ENCODE measurements at regions not wholly inside any gene's neighbourhood (a gene's known extent, or its start where the extent isn't known, plus 50 kb on each side); places are given as distances from the start of the nearest gene placed in this dataset.

DNA sequence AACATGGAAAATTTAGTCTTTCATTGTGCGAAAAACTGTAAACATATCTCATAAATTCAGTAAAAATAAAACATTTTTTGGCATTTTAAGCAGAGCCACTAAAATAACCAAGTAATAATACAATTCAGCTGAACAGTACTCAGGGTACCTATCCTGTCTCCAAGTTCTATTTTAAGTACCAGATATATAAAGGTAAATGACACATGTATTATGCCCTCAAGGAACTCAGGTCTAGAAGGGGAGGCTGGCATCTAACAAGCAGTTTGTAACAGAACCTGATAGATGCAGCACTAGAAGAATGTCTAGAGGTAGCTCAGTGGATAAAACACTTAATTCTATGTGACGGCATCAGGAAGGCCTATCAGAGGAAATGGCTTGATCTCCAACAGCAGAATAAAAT is 112.2 kb downstream of the CRPPA start:
- Histone ChIP-seq H3K27me3 (ENCODE audit: control insufficient read depth in 2 of 2, insufficient read depth in 2 of 2, low read length in 2 of 2) (no peaks in the 10 kb centered on the region), H3K9ac (ENCODE audit: insufficient read depth in 1 of 2, low read depth in 2 of 2, low read length in 2 of 2) (no peak overlapping the region), H3K4me2 (ENCODE audit: insufficient read depth, low read length) (no peak overlapping the region), H4K20me1 (replicated peaks; ENCODE audit: control insufficient read depth, insufficient read depth, low read length) (no peaks in the 10 kb centered on the region), H3K9me3 (replicated peaks; ENCODE audit: control insufficient read depth, insufficient read depth, low read depth, low read length) (no peaks in the 10 kb centered on the region), H3K9me1 (ENCODE audit: control insufficient read depth, insufficient read depth, low read length) (no peaks in the 10 kb centered on the region), H3K4me1 (replicated peaks in 1 of 2; ENCODE audit: control insufficient read depth in 2 of 2, insufficient read depth in 2 of 2, low read length in 2 of 2) (no peaks in the 10 kb centered on the region), H2AFZ (ENCODE audit: low read depth, low read length) (no peak overlapping the region), H3K36me3 (ENCODE audit: control insufficient read depth, insufficient read depth, low read length) (peaks cover 18% of the 10 kb centered on the region), H3K4me3 (no peak overlapping the region), H3K79me2 (ENCODE audit: control insufficient read depth, insufficient read depth, low read length) (no peaks in the 10 kb centered on the region; the same call in 2 of the 3 replicates), H3K27ac (ENCODE audit: extremely low read depth, low read depth, low read length) (no peak overlapping the region)
- ChIA-PET CTCF (ENCODE audit: low intra/inter-chr PET ratio) (no interaction called here), POLR2A (interaction anchor here (0.6 kb wide), 1 partner anchor 12 kb away, joined by 3 read pairs; no protein-coding TSS in a partner anchor)
- no TSS peak for BruUV-seq (replicated peaks)
- intact Hi-C loops (cut with micrococcal nuclease) (no loop called here), in situ Hi-C loops (cut with MboI) (no loop called here)
- no peak for DNase-seq (ENCODE audit: extremely low read depth in 1 of 4, low spot score in 3 of 4)
- ATAC-seq: no peak
- FAIRE-seq: no peak
- 95% methylated on average over 2 of the region's 2 CpGs for WGBS (ENCODE audit: insufficient coverage, low coverage, missing lambda C conversion rate)
- TF ChIP-seq, protein P1, sequence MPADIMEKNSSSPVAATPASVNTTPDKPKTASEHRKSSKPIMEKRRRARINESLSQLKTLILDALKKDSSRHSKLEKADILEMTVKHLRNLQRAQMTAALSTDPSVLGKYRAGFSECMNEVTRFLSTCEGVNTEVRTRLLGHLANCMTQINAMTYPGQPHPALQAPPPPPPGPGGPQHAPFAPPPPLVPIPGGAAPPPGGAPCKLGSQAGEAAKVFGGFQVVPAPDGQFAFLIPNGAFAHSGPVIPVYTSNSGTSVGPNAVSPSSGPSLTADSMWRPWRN (IDR thresholded peaks at IDR 0.05; ENCODE audit: low read depth): no peak
- TF ChIP-seq FOXK1 (CRISPR knock-in tag; IDR thresholded peaks at IDR 0.05; ENCODE audit: borderline replicate concordance) (no peak), NFATC3 (IDR thresholded peaks at IDR 0.05) (no peak), ZKSCAN8 (CRISPR knock-in tag; IDR thresholded peaks at IDR 0.05) (no peak)

DNA sequence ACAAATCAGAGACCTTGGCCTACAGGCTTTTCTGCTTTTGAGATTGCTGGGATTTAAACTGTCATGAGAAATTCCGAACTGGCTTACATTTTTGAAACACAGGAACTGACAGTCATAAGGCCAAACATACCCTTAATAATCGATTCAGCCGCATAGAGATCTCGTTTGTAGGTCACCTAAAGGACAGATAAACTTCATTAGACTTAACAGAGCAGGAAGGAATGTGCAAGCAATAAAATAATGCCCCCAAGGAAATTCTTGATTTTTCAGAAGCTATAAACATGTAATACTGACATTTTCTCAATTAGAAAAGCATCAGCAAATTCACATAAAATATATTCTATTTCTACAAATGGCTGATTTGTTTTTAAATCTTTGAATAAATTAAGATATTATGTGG is 120.0 kb downstream of the CRPPA start:
- TF ChIP-seq CEBPG (CRISPR knock-in tag; IDR thresholded peaks at IDR 0.05) (no peak), CEBPG (tag; conservative IDR thresholded peaks at IDR 0.05 in 1 of 2, IDR thresholded peaks at IDR 0.05 in 1 of 2) (no peak), E2F3 (CRISPR knock-in tag; IDR thresholded peaks at IDR 0.05) (no peak)
- no peak overlapping the region for H3K27ac ChIP-seq (ENCODE audit: extremely low read depth, low read depth, low read length)
- FAIRE-seq: no peak
- BruUV-seq (replicated peaks): no TSS peak
- WGBS (ENCODE audit: insufficient coverage, low coverage, missing lambda C conversion rate): 100% methylated on average over 4 of the region's 4 CpGs
- no peaks in the 10 kb centered on the region for H3K4me1 ChIP-seq (replicated peaks in 1 of 2; ENCODE audit: control insufficient read depth in 2 of 2, insufficient read depth in 2 of 2, low read length in 2 of 2)
- no peak overlapping the region for H3K9ac ChIP-seq (ENCODE audit: insufficient read depth in 1 of 2, low read depth in 2 of 2, low read length in 2 of 2)
- no peak for ATAC-seq
- intact Hi-C loops (cut with micrococcal nuclease): no loop called here
- no peak overlapping the region for H2AFZ ChIP-seq (ENCODE audit: low read depth, low read length)
- no peaks in the 10 kb centered on the region for H3K79me2 ChIP-seq (ENCODE audit: control insufficient read depth, insufficient read depth, low read length)
- no peaks in the 10 kb centered on the region for H3K9me3 ChIP-seq (replicated peaks; ENCODE audit: control insufficient read depth, insufficient read depth, low read depth, low read length)
- H3K4me3 ChIP-seq: no peak overlapping the region
- DNase-seq (ENCODE audit: extremely low read depth in 1 of 4, low spot score in 3 of 4): no peak
- H3K27me3 ChIP-seq (ENCODE audit: control insufficient read depth in 2 of 2, insufficient read depth in 2 of 2, low read length in 2 of 2): no peaks in the 10 kb centered on the region
- in situ Hi-C loops (cut with MboI): no loop called here
- H3K36me3 ChIP-seq (ENCODE audit: control insufficient read depth, insufficient read depth, low read length): peaks cover 28% of the 10 kb centered on the region; the same call in 2 of the 3 replicates
- no peaks in the 10 kb centered on the region for H4K20me1 ChIP-seq (replicated peaks; ENCODE audit: control insufficient read depth, insufficient read depth, low read length)
- H3K9me1 ChIP-seq (ENCODE audit: control insufficient read depth, insufficient read depth, low read length): no peaks in the 10 kb centered on the region
- POLR2A ChIA-PET: no interaction called here
- H3K4me2 ChIP-seq (ENCODE audit: insufficient read depth, low read length): no peak overlapping the region
- CTCF ChIA-PET (ENCODE audit: low intra/inter-chr PET ratio): no interaction called here
